ENCODE measurements at regions not wholly inside any gene's neighbourhood (a gene's known extent, or its start where the extent isn't known, plus 50 kb on each side); places are given as distances from the start of the nearest gene placed in this dataset.

DNA sequence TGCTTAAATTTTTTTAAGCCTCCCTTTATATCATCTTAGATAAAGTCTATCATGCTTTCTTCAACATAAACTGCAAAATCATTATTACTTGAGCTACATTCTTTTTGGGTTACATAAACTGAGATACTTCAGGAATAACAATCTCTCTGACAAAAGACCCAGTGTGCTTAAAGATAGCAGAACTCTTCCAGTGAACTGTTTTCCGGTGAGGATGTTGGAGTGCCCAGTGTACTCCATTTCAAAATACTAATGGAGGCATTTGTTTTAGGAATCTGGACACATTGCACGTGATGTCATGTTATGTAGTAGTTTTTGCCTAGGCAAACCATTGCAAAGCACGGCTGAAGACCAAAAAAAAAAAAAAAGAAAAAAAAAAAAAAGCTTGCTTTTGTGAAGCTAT is 388.2 kb upstream of the CELF2 start:
- in situ Hi-C loops (cut with HindIII; ENCODE audit: low sequenced_read_pairs) = no loop called here
- DNase-seq (ENCODE audit: low spot score) = no peak

DNA sequence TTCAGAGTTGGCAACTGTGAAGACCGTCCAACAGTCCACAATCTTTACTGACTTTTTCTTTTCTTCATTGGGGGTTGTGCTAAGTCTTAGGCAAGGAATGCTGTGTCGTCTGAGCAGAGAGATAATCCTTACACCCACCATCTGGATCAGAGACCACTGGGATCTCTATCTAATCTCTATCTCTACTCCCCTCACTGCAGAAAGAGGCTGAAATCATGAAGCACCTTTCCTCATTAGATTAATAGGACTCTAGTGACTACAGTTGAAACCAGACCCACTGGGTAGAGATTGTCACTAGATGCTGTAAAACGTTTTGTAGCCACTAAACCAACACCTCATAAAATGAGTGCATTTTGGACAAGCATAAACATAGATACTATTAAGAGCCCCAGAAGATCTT is 387.4 kb upstream of the CELF2 start:
- in situ Hi-C loops (cut with HindIII; ENCODE audit: low sequenced_read_pairs) = no loop called here
- DNase-seq (ENCODE audit: low spot score) = no peak

DNA sequence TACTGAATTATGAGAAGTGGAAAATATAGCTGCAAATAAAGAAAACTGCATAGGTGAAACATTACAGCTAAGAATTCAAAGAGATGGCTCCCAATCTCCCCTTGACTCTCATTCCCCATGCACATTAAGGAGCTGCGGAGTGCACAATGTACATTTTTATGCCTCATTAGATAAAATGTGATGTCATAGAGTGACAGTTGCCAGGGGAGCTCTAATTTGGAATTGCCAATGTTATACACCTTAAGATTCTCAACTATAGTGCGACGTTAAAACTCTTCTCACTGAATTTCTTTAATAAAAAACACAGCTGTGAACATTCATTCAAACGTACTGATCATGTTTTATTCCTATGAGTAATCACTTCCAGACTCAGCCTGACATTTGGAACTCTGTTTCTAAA is 386.9 kb upstream of the CELF2 start:
- no peak for DNase-seq (ENCODE audit: low spot score)
- in situ Hi-C loops (cut with HindIII; ENCODE audit: low sequenced_read_pairs) = no loop called here

DNA sequence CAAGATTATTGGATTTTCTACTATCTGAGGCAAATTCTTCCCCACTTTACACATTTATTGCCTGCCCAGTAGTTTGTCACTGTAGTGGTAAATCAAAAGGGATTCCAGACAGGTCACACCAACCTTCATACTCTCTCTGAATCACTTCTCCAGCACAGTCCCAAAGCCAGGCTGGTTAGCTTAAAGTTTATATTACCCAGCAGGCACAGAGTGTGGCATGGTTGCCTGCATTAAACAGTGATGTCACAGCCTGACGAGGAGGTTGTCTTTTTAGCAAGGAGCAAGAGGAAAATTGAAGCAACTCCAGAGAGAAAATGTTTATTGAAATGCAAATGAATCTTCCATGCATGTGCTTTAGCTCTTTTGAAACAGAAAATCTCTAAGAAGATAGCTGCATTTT is 375.5 kb upstream of the CELF2 start:
- in situ Hi-C loops (cut with HindIII; ENCODE audit: low sequenced_read_pairs) = no loop called here
- DNase-seq (ENCODE audit: low spot score) = no peak

DNA sequence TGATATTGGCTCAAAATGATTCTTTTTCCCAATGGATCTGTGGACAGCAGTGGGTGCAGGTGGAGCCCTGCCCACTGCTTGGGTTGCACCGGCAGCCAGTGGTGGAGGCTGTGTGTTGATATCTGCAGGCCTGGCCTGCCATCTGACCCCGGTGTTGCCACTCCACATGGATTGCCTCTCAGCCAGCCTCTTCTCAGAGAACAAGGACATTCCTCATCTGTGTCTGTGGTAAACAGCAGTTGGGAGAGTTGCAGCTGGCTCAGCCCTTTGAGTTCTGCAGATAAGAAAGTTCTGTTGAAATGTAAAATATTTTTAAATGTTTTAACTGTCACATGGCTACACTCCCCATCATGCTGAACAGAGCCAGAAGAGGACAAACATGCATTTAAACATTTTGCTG is 374.9 kb upstream of the CELF2 start:
- no peak for DNase-seq (ENCODE audit: low spot score)
- in situ Hi-C loops (cut with HindIII; ENCODE audit: low sequenced_read_pairs) = no loop called here

DNA sequence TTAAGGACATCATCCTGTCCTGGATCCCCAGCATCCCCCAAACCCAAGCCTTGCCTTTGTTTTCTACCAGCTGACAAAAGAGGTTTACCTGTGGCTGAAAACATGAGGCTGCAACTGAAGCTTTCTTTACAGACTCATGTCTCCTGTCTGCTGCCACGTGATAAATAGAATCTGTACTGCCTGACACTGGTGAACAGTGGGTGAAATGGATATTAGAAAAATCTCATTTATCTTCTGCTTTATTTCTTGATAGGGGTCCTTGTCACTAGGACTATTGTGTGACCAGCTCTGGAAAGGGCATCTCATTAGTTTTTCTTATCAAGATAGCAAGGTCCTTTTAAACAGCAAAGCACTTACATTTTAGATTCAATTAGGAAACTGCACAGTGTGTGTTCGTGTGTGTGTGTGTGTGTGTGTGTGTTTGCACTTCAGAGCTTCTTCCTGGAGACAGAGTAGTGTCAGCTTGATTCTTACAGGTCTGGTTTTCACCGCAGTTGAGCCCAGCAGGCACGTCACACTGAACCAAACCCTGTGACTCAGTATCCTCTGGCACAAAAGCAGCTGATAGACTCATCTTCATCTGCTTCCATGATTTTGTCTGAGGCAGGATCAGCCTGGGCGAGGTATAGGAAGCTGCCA is 373.5 kb upstream of the CELF2 start:
- in situ Hi-C loops (cut with HindIII; ENCODE audit: low sequenced_read_pairs) = no loop called here
- DNase-seq (ENCODE audit: low spot score) = no peak

DNA sequence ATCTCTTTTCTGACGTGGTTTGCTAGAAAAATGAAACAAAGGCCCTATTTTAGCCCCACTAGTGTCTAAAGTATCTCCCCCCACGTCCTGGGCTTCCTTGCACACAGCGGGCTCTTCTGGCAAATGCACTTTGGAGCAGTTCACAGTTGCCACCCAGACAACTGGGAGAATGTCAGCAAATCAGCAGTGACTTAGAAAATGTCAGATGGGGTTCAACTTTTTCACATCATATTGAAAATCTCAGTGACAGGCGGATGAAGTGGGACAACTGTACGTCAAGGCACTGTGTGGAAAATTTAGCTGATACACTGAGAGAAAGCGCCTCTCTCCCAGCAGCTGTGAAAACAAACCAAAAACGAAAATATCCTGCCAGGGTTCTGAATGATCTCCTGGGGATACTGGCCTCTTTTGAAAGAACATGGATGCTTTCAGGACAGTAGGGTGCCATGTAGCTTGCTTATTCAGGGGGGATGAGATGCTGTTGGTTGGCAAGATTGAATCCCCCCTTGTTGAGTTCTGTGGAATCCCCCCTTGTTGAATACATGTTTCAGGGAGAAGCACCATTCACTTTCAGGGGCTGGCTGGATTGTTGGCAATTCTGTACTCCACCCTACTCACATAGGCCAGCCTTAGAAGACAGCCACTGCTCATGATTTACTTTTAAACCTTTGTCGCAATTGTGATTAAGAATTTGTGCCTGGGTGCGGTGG is 372.8 kb upstream of the CELF2 start:
- in situ Hi-C loops (cut with HindIII; ENCODE audit: low sequenced_read_pairs) = no loop called here
- DNase-seq (ENCODE audit: low spot score) = no peak

DNA sequence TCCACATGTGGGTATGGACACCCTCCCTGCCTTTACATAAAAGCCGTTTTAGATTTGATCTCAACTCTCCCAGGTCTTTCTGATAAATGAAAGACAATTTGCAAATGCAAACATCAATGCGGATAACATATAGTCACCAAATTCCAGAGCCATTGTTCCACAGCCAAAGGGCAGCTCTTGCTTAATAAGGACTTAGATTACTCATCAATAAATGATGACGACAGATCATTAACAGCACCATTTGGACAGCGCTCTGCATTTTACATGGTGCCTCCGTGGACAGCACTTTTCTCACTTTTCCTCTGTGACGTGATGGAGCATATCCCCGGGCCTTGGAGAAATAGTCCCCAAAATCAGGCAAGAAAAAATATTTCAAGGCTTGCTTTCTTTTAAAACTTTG is 370.3 kb upstream of the CELF2 start:
- DNase-seq (ENCODE audit: low spot score) = no peak
- in situ Hi-C loops (cut with HindIII; ENCODE audit: low sequenced_read_pairs) = no loop called here

DNA sequence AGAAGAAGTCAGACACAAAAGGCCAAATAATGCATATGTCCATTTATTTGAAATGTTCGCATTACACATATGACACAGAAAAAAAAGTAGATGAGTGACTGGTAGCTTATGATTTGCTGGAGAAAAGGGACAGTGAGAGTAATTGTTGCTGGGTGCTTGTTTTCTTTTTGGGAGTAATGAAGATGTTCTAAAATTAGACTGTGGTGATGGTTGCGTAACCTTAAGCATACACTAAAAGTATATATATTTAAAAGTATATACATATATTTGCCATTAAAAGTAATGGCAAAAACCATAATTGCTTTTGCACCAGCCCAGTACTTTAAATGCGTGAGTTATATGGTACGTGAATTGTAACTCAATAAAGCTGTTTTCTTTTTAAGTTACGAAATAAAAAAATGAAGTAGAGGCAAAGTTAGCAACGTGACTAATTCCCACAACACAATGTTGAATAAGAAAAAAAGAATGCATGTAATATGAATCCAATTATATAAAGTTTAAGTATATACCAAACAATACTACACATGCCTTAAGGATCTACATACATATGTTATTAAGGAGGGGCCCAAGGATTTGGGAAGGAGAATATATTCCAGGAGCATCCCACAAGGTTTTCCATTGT is 360.4 kb upstream of the CELF2 start:
- DNase-seq (ENCODE audit: low spot score) = no peak
- in situ Hi-C loops (cut with HindIII; ENCODE audit: low sequenced_read_pairs) = no loop called here

DNA sequence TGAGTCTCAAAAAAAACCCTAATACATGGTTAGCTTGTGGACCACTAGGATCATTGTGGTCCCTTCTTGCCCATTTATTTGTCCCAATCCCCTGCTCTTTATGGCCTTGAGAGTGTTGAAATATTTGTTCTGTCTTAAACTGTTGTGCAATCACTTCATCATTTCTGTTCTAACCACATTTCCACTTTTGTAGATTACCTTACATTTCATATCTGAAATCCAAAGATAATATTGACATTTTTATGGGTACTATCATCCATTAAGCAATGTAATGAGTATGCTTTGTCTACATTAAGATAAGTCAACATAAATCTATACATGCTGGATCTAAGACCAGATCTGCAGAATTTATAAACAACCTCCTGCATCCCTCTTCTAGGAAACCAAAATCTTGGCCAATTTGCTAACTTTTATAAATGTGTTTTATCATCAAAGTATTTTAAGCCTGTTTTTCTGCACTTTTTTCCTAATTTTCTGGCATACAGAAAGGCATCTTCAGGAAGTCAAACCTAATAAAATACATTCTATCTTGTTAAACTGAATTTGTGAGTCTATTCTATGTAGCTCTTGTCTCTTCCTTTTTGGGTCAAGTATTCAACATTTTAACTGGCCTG is 359.4 kb upstream of the CELF2 start:
- DNase-seq (ENCODE audit: low spot score) = no peak
- in situ Hi-C loops (cut with HindIII; ENCODE audit: low sequenced_read_pairs) = no loop called here

DNA sequence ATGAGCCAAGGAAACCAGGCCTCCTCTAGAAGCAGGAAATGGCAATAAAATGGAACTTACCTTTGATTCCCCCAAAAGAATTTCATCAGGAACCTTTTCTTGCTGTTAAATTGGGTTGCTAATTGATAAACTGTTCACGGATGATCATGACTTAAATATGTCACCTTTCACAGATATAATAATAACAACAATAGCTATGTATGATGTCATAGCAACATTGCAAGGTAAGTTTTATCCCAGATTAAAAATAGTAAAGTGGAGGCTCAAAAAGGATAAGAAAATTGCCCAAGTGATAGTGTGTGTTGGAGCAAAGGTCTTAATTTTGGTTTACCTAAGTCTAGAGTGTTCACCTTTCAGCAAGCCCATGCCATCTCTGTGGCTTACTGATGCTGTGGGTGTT is 357.6 kb upstream of the CELF2 start:
- in situ Hi-C loops (cut with HindIII; ENCODE audit: low sequenced_read_pairs) = no loop called here
- no peak for DNase-seq (ENCODE audit: low spot score)

DNA sequence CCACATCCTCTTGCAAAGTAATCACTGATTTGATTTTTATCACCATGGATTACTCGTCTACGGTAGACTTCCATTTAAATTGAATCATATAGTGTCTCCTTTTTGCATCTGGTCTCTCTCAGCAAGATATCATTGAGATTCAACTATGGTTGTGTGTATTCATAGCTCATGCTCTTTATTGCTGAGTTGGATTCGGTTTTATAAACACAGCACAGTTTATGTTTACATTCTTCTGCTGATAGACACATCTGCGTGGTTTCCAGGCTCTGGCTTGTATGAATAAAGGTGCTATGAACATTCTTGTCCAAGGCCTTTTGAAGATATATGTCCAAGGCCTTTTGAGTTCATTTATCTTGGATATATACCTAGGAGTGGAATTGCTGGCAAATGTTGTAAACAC is 356.5 kb upstream of the CELF2 start:
- no peak for DNase-seq (ENCODE audit: low spot score)
- in situ Hi-C loops (cut with HindIII; ENCODE audit: low sequenced_read_pairs) = no loop called here

DNA sequence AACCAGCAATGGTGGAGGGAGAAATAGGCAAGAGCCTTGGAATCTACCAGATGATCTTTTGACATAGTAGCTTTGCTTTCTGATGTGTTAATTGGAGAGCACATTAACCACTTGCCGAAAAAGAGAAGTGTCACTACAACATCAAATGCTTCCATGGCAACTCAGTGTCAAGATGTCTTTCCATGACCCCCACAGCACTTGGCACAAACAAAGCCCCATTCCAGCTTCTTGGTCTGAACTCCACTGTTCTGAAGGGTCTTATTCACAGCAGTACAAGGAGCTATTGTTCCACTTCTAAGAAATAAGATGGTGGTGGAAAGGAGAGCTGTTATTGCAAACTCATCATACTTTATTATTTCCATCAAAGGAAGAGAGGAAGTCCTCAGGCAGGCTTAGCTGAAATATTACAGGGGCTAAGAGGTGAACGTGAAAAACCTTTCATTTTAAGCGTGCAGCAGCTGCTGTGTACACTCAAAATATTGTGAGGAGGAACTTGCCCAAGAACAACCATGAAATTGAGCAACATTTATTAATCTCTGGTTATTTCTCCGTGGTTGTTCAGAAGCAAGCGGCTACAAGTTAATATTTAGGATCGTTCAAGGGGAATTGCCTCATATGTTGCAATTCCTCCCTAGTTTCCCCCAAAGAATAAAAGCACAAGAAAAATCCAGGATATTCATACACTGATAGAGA is 354.8 kb upstream of the CELF2 start:
- DNase-seq (ENCODE audit: low spot score) = no peak
- in situ Hi-C loops (cut with HindIII; ENCODE audit: low sequenced_read_pairs) = no loop called here

DNA sequence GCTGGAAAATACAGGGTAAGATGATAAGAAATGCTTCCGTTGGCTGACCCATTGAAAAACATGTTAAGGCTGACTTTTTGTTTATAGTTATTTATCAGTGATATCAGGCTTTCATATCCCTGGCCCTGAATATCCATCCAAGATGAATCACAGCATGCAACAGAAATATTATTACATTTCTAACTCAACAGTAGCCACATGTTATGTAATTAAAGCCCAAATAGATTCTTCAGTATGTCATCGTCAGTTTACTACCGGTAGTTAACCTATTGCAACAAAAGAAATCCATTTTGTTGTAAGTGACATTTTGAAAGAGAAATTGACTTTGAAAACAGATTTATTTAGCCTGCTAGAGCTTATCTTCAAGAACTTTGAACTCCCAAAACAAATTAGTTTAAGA is 354.1 kb upstream of the CELF2 start:
- in situ Hi-C loops (cut with HindIII; ENCODE audit: low sequenced_read_pairs) = no loop called here
- DNase-seq (ENCODE audit: low spot score) = no peak

DNA sequence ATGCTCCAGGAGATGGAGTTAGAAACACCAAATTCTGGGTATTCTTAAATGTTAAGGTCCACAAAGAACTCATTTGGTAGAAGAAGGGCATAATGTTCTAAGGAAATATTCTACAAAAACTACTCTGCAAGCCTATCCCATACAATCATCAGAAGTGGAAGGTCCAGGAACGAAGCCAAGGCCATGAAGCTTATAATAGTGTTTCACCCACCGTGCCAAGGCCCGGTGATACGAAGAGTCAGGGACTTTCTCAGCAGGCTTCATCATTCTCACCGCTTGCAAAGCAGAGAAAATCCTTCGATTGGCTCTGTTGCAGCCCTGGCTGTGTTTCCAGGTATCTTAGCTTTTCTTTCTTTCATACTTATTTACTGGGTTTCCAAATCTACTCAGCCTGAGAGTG is 351.9 kb upstream of the CELF2 start:
- in situ Hi-C loops (cut with HindIII; ENCODE audit: low sequenced_read_pairs) = no loop called here
- DNase-seq (ENCODE audit: low spot score) = peak; percentile 3

DNA sequence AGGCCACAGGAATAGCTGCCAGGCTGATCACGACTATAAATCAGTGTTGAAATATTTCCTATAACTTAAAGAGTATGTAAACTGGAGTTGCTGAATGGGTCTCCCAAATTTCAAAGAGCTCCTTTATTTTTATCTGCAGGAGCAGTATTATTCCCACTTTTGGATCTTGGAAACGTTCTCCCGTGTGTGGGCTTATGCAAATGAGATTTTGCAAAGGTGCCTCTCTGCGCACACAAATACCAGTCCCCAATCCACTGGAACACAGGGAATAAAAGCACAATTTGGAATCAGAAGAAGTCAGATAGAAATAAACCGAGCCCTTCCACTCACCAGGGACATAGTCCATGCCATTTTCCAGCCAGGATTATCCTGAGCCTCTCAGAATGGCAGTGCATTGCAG is 350.2 kb upstream of the CELF2 start:
- no peak for DNase-seq (ENCODE audit: low spot score)
- in situ Hi-C loops (cut with HindIII; ENCODE audit: low sequenced_read_pairs) = no loop called here

DNA sequence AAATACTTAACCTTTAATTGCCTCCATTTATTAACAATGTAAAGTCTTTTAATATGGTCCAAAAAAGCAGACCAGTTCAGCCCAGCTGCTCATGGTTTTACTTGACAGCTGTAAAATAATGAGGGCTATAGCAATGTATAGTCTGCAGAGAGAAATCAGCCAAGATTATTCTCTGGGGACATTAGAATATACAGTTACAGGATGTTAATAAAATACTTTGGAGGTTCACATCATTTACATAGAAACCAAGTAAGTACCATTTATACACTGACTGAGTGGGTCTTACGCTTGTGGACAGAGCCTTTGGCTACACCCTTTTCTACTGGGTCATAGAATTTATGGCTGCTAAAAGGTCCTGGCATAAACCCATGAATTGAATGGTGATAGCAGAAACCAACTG is 340.7 kb upstream of the CELF2 start:
- in situ Hi-C loops (cut with HindIII; ENCODE audit: low sequenced_read_pairs) = no loop called here
- no peak for DNase-seq (ENCODE audit: low spot score)

DNA sequence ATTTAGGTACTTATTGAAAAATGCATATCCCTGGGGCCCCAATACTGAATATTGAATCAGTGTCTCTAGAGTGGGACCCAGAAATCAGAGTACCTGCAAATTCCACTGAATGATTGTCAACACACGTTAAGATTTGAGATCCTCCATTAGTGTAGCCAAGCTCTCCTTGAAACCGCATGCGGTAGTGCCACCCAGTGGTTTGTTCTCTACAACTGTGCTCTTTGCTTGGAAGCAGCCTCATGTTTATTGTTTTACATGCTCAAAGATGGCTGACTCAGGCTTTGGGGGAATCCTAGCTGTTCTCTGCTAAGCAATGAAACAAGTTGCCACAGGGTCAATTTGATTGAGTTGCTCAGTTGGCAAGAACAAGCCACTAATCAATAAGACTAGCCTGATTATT is 340.2 kb upstream of the CELF2 start:
- peak; percentile 23 for DNase-seq (ENCODE audit: low spot score)
- in situ Hi-C loops (cut with HindIII; ENCODE audit: low sequenced_read_pairs) = no loop called here

DNA sequence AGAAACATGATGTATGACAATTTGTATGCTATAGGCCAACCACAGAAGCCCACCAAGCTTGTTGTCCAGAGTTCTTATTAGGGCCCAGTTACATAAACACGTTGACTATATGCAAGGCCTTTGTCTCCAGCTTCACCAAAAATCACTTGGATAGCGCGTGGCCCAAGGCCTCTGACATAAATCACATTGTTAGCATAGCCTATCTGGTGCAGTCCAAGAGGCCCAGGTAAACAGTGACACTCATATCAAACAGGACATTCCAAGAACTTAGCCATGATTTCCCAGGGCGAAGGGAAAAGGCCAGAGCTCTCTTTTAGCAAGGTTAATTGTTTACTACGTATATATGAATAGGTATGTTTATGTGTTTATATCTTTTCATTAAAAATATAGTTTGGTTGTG is 337.2 kb upstream of the CELF2 start:
- in situ Hi-C loops (cut with HindIII; ENCODE audit: low sequenced_read_pairs) = no loop called here
- DNase-seq (ENCODE audit: low spot score) = no peak

DNA sequence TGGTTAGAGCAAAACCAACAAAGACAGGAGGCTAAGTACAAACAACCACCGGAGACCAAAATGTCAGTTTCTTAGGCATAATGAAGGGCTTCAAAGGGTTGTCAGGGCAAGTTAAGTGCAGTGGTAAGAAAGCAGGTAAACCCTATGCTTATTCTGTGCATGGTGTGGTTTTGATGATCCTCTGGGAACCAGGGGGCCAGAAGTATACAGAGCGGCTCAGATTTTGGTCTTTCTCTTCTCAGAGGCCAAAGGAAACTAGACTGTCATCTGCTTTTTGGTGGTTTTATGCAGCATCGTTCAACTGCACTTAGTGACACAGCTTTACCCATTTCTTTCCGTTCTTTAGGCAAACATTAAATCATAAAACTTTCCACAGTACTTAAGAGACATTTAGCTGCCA is 332.7 kb upstream of the CELF2 start:
- in situ Hi-C loops (cut with HindIII; ENCODE audit: low sequenced_read_pairs) = no loop called here
- no peak for DNase-seq (ENCODE audit: low spot score)
